Neural progenitor cell (in vitro differentiated cells): ENCODE measurements at regions not wholly inside any gene's neighbourhood (a gene's known extent, or its start where the extent isn't known, plus 50 kb on each side); places are given as distances from the start of the nearest gene placed in this dataset.

ENCODE experiments used
- EZH2 ChIP-seq: fragments of 200-600 bp; sonication (generic); IDR thresholded peaks from 2 replicates; pipeline ENCODE4 v1.6.1; 2017; ENCODE audit warnings: antibody characterized with exemption, mild to moderate bottlenecking, moderate library complexity
- EZH2phosphoT487 ChIP-seq: fragments of 200-600 bp; sonication (generic); IDR thresholded peaks from 2 replicates; pipeline ENCODE4 v1.6.1; 2017; ENCODE audit warnings: antibody characterized with exemption
- TF ChIP-seq, protein P1 (sequence below): fragments of 200-600 bp; sonication (generic); IDR thresholded peaks from 2 replicates; pipeline ENCODE4 v1.5.1; 2017; ENCODE audit warnings: antibody characterized with exemption, mild to moderate bottlenecking

- TF ChIP-seq EZH2 (no peak), EZH2phosphoT487 (no peak)
- TF ChIP-seq, protein P1, sequence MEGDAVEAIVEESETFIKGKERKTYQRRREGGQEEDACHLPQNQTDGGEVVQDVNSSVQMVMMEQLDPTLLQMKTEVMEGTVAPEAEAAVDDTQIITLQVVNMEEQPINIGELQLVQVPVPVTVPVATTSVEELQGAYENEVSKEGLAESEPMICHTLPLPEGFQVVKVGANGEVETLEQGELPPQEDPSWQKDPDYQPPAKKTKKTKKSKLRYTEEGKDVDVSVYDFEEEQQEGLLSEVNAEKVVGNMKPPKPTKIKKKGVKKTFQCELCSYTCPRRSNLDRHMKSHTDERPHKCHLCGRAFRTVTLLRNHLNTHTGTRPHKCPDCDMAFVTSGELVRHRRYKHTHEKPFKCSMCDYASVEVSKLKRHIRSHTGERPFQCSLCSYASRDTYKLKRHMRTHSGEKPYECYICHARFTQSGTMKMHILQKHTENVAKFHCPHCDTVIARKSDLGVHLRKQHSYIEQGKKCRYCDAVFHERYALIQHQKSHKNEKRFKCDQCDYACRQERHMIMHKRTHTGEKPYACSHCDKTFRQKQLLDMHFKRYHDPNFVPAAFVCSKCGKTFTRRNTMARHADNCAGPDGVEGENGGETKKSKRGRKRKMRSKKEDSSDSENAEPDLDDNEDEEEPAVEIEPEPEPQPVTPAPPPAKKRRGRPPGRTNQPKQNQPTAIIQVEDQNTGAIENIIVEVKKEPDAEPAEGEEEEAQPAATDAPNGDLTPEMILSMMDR: no peak
Measured at GRCh38 chr12:67790660-67791059, 142.1 kb downstream of the DYRK2 start.
